ENCODE measurements at regions not wholly inside any gene's neighbourhood (a gene's known extent, or its start where the extent isn't known, plus 50 kb on each side); places are given as distances from the start of the nearest gene placed in this dataset.
A peak's percentile ranks its signal among the peaks of the same experiment; 100 is the strongest.

DNA sequence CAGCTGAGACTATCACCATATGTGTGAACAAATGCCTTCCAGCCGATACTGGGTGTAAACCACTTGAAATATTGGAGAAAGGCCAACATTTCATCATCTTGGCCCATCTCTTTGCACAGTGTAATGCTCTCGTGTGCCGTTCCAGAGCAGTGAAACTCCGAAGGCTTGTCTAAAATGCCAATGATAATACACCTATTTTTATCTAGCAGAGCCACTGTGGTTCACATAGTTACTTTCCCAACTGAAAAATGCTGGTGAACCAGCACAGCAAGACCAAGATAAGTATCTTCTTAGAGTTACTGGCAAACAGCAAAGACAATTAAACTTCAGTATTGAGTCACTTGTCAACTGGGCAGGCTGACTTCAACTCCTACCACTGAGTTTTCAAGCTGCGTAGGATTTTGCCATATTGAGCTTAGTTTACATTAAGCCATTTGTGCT lies 379.9 kb upstream of the ACTBL2 start:
- peak; percentile 53 for DNase-seq

DNA sequence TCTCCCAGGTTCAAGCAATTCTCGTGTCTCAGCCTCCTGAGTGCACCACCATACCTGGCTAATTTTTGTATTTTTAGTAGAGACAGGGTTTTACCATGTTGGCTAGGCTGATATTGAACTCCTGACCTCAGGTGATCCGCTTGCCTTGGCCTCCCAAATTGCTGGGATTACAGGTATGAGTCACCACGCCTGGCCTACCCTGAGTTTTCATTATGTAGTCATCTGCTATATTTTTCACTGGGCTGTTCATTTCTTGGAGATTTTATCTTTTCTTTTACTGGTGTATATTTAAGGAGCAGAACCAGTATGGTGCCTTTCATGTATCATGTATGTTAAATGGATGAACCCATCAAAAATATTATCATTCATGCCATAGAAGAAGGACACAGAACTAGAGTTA lies 377.0 kb upstream of the ACTBL2 start:
- no peak for DNase-seq

DNA sequence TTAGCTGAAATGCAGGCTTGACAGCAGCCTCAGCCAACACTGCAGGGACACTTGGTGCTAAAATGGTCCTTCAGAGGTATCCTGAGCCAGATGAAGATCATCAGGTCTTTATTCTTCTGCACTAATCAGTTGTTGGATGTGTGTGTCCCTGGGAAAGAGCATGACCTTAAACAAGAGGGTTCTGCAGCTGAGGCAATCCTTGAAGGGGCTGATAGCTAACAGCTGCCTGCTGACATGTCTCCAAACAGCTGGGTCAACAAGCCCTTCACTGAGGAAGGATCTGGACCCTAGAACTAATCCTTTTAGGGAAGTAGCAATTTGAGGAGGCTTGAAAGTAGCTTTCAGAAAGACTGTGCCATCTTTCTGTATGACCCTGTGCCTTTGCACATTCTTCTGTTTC lies 376.3 kb upstream of the ACTBL2 start:
- no peak for DNase-seq

DNA sequence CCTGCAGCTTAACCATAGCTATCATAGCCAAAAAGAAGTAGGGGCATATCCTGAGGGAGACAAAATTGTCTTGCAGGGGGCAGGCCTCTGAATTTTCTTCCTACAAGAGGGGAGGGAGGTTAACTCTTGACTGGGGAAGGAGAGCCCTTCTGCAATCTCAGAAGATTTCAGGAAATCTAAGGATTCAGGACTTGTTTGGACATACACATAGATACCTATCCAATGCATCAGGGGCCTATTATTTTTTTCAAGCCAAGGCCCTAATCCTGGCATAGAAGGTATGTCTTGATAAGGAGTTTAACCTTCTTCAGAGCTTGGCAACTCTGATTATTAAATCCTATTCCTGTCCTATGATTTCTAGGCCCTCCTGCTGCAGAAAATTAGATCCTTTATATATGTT lies 375.1 kb upstream of the ACTBL2 start:
- no peak for DNase-seq

DNA sequence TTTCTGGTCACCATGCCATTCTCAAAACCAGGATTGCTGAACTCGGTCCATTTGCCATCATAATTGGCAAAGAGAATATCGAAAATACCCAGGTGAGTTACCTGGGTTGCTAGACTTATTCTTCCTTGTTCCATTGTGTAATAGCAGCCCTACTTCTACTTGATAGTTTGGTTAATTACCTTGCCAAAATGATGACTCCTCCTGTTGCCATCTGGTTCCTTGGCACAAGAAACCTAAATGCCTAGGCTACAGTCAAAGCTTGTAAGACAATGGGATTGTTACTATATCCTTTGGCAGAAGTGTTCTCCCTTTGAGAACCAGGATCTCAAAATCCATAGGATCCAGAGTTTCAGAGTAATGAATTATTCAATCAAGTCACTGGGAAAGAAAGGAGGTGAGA lies 373.2 kb upstream of the ACTBL2 start:
- no peak for DNase-seq

DNA sequence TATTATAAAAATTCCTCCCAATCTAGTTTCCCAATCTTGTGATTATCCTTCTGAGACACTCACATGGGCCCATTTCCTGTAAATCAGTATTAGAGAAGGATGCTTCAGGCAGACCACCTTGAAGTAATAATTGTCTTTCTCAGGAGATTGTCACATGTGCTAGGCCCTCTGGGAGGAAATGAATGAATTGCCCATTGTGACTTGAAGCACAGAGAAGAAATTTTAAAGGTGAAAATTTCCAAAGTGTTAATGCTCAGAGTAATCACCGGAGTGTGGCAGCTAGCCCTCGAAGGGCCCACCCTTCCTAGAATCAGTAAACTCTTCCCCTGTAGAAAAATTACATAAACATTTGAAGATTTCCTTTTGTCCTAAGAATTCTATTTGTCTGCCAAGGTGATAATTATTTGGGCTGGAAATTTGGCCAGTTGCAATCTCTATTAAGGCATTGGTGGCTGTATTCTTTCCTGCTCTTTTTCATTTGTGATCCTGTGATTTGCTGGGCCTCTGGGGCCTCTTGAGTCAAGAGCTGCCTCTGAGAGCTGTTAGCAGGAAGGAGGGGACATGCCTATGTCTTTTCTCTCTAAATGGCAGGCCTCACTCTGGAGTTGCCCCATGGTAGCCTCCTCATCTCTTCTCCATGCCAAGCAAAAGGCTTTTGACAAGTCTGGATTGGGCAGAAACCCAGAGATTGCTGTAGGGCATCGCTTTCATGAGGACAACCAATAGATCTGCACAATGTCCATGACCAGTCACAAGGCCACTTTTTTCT lies 371.5 kb upstream of the ACTBL2 start:
- DNase-seq: no peak

DNA sequence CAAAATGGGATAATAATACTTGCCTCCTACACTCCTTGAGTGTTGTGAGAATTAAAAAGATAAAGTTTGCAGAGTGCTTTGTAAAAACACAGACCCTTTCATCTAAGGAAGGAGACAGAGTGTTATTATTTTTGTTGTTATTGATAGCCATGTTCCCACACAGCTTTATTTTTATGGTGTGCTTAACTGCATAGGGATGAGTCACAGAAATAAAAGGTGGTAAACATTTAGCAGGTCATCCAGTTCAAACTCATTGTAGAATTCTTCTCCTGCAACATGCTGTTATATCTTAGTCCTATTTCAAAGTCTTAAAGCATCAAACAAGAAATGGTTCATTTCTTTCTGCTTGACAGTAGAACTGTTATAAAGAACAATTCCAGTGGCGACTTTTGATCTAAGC lies 367.5 kb upstream of the ACTBL2 start:
- no peak for DNase-seq

DNA sequence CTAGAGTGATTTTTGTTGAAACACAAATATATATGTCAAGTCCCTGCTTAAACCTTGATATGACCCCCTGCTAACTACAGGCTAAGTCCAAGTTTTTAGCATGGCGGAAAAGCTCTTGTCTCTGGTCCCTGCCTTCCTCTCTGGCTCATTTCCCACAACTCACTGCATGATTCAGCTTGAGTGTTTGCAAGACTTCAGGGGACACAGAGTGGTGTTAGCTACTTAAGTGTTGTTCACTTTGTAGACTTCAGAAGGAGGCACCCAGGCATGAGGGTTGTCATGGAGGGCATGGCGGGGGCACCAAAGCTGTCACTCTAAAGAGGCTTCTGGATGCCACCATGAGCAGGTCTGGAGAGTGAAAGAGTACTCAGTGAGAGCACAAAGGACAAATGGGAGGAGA lies 362.4 kb upstream of the ACTBL2 start:
- no peak for DNase-seq

DNA sequence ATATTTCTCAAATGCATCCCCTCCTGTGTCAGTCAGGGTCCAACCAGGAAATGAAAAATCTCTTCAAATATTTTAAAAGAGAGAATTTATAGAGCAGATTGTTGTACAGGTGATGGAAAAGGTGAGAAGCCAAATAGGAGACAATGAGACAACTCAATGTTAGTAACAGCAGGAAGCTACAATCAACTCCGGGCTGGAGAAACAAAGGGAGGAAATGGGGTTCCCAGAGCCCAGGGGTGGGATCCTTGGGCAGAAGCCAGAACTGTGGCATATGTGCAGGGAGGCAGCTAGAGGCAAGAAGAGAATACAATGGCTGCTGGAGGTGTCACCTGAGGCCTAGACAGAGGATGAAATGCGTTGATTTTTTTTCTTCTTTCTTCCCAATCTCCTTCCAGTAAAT lies 361.8 kb upstream of the ACTBL2 start:
- no peak for DNase-seq

DNA sequence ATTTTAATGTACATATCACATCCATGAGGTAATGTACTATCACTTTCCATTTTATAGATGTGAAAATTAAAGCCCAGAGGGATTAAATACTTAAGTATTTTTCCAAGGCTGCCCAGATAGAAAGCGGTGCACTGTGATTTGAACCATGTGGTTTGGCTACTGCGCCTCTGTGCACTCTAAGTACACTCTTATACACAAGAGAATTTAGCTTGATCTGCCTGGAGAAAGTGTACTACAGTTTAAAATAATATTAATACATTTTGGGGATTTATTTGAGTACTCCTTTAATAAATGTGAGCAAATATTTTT lies 360.4 kb upstream of the ACTBL2 start:
- DNase-seq: no peak

DNA sequence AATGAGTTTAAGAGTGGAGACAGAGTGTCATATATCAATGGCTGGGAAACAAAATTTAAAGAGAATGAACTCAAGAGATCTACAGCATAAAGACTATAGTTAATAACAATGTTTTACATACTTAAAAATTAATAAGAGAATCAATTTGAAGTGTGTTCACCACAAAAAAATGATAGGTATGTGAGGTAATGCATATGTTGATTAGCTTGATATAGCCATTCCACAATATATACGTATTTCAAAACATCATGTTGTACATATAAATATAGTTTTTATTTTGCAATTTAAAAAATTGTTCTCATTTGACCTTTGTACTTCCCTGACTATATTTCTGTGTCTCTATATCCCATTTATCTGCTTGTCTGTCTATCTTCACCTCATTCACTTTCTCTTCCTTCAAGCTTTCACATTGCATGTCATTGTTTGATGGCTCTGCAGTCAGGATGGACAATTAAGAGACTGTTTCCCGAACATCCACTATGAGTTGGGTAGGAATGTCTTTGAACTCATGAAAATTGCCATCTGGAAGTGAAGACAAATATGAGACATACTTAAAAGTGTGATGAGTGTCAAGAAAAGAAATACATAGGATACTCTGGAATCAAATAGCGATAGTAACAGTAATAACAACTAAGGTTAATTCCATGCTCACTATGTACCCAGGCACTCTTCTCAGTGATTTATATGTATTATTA lies 359.9 kb upstream of the ACTBL2 start:
- DNase-seq: peak; percentile 46

DNA sequence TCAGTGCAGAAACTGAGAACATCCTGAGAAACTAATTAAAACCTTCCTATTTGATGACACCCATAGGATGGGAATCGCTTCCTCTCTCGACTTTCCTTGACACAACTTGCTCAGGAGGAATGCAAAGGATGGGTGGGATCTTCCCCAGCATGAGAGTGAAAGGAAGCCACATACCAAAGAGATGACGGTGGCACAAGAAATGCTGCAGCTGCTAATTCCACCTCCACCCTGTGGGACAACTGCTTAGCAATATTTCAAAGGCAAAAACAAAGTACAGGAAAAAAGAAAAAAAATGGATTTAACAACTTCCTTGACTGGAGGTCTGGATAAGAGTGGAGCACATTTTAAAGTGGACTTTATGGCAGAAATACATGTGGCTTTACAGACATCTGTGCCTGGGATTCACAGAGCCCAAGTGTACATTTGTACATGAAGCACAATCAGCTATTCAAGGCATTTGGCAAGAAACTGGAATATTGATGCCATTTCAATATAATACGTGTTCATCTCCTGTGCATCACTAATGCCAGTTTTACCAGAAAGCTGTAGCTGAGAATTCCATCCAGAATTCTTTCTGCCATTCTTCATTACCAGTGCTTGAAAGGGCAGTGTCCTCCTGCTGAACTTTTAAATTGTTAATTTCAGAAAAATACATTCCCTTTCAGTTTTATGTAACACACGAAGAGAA lies 359.2 kb upstream of the ACTBL2 start:
- DNase-seq: peak; percentile 99

DNA sequence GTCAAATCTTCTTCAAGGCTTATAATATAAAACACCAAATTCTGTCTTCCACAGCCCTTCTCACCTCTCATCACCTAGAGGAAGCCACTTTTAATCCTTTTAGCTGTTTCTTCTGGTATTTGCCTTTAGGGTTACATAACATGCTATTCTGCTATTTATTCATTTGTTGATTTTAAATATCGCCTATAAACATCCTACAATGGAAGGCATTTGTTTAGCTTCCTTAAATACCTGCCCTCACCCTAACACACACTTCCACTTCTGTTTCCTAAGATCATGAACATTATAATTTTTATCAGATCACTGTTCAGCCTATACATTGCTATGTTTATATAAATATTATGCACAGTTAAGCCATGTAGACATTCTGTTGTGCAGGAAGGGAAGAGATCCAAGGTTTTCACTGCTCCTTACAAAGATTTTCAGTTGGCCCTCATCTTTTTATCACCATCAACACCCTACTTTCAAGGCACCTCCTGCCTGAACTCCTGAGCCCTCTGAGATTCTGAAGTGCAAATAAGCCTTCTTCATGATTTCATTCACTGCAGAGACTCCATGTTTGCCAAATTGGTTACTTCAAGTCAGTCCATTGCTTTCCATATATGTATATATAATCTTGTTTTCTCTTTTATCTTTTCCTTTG lies 356.9 kb upstream of the ACTBL2 start:
- no peak for DNase-seq

DNA sequence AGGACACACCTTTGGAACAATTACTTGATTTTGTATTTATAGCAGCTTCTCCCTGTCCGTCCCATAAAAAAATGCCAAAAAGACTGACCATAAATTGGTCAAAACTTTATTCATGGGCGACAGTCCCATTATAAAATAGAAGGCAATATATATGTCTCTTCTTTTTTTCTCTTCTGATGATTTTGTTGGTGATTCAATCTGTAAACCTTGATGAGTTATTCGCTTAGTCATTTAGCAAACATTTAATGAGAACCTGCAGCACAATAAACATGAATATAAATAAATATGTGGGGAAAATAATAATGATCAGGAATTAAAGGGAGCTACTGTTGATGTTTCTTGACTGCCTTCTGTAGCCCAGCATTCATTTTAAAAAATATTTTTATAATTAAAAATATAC lies 356.4 kb upstream of the ACTBL2 start:
- DNase-seq: peak; percentile 37

DNA sequence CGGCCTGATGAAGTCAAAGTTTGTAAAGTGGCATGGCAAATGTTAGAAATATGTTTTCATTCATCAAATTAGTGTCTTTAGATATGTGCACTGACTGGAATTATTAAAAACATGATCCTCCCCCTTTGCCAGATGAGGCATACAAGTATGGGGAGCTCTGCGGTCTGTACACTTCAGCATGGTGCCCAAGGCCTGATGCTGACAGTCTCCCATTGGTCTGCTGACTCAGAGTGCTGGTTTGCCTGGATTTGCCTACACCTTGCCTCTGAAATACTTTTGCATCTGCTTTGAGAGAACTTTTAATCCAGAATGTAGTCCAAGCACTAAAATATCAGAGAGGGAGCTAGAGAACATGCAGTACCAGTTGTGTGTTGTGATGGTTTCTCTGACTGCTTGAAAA lies 354.3 kb upstream of the ACTBL2 start:
- no peak for DNase-seq

DNA sequence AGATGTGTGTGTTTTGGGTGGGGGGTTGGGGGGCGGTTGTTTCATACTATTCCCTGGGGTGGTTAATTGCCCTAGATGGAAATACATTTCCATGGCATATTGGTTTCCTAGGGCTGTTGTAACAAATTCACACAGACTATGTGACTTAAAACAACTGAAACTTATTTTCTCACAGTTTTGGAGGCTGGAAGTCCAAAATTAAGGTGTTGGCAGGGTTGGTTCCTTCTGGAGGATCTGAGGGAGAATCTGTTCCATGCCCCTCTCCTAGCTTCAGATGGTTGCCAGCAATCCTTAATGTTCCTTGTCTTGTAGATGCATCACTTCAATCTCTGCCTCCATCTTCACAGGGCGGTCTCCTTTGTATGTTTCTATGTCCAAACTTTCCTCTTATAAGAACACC lies 353.7 kb upstream of the ACTBL2 start:
- no peak for DNase-seq

DNA sequence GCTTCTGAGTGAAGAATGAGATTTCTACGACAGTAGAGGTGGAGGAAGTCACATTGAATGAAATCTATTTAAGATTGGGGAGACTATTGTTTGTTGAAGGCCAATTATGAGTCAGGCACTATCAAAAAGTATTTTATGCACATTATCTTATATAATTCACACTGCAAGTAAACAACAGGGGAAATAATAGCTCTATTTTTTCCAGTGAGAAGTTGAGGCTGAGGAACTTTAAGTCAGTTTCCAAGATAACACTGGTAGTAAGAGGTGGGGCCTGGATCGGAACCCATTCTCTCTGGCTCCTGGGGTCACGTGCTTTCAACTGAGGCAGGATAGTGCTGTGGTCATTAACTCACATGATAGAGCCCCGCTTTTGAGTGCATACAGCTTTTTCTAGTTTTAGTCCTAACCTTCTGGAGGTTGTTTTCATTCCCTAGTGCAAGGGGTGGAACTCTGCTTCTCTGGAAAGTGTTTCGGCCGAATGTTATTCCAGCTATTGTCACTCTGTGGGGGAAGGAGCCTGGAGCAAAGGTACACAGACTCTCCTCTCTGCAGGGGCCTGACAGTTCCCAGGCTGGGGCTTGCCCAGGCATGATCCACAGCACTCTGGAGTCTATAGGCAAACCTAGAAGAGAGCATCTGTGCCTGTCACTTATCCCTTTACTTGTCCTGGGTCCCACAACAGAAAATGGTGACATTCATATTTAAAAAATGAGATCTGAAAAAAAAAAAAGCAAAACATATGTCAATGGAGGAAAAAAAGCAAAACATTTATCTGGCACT lies 352.4 kb upstream of the ACTBL2 start:
- DNase-seq: peak; percentile 34

DNA sequence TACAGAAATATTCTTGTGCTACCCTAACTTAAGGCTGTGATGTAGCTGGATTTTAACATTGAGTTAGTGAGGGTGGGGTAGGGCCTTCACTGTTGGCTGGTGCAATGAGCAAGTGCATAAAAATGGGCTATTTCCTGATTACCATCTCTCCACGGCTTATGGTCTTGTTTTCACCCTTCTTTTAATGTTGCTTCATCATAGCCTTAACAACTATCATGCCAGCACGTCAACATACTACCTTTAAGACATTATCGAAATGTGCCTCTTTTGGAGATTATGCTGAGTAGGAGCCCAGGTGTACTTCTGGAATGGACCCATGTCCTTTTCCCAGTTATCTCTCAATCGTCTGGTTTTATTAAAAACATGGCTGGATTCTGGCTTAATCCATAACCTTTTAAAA lies 350.9 kb upstream of the ACTBL2 start:
- DNase-seq: no peak

DNA sequence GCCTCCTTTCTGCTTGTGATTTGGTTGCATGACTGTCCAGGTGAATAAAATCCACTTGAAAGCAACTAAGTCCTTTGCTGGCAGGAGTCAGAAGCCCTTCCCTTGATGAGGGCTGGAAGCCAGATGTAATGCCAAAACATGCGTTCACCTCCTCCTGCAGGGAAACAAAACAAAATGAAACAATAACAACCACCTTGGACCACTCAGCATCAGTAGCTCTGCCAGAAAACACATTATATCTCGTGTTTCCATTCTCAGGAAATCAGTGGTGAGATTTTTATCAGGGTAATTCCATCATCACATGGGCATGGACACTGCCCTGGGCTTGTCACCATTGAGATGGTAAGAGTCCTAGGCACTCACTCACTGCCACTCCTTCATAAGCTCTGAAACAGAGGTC lies 350.3 kb upstream of the ACTBL2 start:
- DNase-seq: no peak

DNA sequence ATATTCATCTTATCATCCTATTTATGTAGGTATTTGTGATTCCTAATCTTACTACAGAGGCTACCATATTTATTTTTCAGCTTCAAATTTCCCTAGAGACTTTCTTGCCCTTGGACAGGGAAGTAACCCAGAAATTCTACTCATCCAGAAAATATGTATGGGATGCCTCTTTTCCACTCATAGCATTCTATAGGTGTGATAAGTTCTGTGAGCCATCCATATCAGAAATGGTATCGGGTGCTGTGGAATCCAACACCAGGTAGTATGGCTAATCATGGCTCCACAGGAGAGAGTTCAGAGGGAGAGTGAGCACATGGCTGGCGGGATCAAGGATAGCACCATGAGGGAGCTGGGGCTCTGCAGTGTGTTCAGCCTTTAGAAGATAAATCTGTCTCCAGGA lies 349.3 kb upstream of the ACTBL2 start:
- DNase-seq: peak; percentile 52

DNA sequence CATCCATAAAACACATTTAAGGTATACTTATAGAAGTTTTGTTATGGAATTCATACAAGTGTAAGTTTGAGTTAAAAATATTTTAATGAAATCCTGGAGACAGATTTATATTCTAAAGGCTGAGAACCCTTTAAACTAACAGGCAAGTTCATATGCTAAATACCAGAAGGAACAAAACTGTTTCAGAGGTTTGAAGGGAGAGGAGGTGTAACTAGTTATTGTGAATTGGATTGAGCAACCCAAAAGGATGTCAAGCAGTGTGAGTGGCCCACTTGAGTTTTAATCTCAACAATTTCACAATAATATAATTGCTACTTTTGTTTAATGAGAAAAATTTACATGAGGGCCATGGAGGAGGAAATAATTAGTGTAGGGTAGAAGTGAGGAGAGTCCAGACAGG lies 348.5 kb upstream of the ACTBL2 start:
- DNase-seq: no peak

DNA sequence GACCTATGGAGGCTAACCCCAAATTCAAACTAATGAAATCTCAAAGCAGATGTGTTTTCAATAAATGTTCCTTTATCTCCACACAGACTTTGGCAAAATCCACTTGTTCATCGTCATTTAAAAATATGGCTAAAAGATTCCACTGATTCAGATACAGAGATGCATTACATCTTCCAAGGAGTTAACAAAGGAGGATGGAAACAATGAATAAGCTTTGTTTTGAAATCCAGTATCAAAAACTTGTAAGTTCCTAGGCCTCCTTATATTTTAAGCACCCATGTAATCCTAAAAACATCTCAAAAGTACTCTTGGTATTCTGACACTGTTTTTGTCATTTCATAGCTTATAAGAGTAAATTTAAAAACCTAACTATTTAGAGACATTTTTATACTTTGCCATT lies 345.6 kb upstream of the ACTBL2 start:
- no peak for DNase-seq

Measured in EL (cell line).